ENCODE measurements at regions not wholly inside any gene's neighbourhood (a gene's known extent, or its start where the extent isn't known, plus 50 kb on each side); places are given as distances from the start of the nearest gene placed in this dataset.
"Not testable (repeated sequence)": the region's sequence is repeated elsewhere in the genome, so short reads cannot be mapped to it uniquely, and the experiment has no call there.

- TF ChIP-seq CTCF (IDR thresholded peaks at IDR 0.05; ENCODE audit: extremely low read depth, insufficient read depth, missing control alignments), result no peak
- in situ Hi-C loops (cut with MboI; ENCODE audit: low pct_unique_long_range_greater_than_20kb, low sequenced_read_pairs, unreplicated experiment), result no loop called here
- no peak for DNase-seq (ENCODE audit: low spot score)
These were observed 1392.0 kb upstream of the ATXN8OS start for GRCh38 chr13:68715651-68716050.

DNA sequence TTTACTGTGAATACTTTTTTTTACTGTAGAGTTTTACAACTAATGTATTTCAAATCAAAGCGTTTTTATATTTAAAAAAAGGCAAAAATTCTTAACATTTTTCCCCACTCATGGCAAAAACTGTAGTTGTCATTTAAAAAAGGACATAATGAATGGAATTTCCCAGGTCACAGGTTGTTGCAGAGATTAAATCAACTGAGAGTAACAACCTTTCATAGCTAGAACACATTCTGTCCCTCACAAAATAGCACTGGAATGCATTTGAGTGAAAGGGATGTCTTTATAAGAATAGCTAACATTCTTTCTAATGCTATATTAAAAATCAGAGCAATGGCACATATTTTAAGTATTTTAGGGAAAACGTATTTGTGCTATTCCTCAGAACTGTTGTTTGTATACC, 1393.3 kb upstream of the ATXN8OS start:
- DNase-seq (ENCODE audit: low spot score), result no peak
- in situ Hi-C loops (cut with MboI; ENCODE audit: low pct_unique_long_range_greater_than_20kb, low sequenced_read_pairs, unreplicated experiment), result no loop called here
- TF ChIP-seq CTCF (IDR thresholded peaks at IDR 0.05; ENCODE audit: extremely low read depth, insufficient read depth, missing control alignments), result no peak

- in situ Hi-C loops (cut with MboI; ENCODE audit: low pct_unique_long_range_greater_than_20kb, low sequenced_read_pairs, unreplicated experiment), result no loop called here
- TF ChIP-seq CTCF (IDR thresholded peaks at IDR 0.05; ENCODE audit: extremely low read depth, insufficient read depth, missing control alignments), result no peak
- DNase-seq (ENCODE audit: low spot score), result no peak
These were observed 1394.2 kb upstream of the ATXN8OS start for GRCh38 chr13:68713394-68713793.

DNA sequence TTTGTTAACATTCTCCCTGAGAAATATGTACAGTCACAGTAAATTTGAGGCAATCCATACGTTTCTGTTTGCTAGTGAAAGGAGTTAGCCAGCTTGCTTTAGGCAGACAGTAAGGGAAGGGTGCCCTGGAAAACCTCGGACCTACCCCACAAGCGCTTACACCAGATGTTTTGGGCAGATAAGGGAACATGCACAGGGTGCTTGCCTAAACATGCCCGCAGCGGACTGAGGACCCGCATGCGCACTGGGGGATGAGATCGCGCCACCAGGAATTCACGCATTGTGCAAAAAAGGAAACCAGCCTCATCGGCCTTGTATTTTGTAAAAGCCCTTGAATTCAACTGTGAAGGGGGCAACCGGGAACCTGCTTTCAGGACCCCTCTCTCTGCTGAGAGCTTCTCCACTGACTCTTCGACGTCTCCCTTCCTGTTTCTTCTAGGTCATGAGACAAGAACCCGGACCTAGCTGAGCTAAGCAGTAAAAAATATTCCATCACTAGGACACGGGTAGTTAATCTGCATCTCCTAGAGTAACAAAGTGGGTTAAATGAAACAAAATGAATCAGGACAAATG, 1399.2 kb upstream of the ATXN8OS start:
- no peak for DNase-seq (ENCODE audit: low spot score)
- in situ Hi-C loops (cut with MboI; ENCODE audit: low pct_unique_long_range_greater_than_20kb, low sequenced_read_pairs, unreplicated experiment), result no loop called here
- TF ChIP-seq CTCF (IDR thresholded peaks at IDR 0.05; ENCODE audit: extremely low read depth, insufficient read depth, missing control alignments), result no peak

DNA sequence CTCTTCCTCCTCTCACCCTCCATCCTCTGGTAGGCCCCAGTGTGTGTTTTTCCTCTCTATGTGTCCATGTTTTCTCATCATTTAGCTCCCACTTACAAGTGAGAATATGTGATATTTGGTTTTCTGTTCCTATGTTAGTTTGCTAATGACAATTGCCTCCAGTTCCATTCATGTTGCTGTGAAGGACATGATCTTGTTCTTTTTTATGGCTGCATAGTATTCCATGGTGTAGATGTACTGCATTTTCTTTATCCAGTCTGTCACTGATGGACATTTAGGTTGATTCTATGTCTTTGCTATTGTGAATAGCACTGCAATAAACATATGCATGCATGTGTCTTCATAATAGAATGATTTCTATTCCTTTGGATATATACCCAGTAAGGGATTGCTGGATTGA, 1401.6 kb upstream of the ATXN8OS start:
- DNase-seq (ENCODE audit: low spot score); in situ Hi-C loops (cut with MboI; ENCODE audit: low pct_unique_long_range_greater_than_20kb, low sequenced_read_pairs, unreplicated experiment): not testable (repeated sequence)

DNA sequence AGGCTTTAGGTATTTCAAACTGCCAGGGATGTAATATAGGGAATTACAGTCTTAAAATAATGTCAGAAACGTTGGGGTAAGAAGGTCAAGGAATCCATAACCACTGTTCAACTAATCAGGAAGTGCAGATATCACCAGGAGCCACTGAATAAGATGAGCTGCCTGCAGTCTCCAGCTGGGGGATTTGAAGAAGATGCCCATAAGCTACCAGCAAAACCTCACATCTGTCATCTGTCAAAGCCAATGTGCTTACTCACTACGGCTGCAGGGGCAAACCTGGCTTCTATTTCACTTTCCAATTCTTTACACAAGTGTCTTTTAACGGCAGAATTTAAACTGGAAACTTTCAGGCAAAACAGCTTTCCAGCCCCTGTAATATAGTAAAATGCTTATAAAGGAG, 1410.1 kb upstream of the ATXN8OS start:
- in situ Hi-C loops (cut with MboI; ENCODE audit: low pct_unique_long_range_greater_than_20kb, low sequenced_read_pairs, unreplicated experiment), result no loop called here
- no peak for DNase-seq (ENCODE audit: low spot score)

DNA sequence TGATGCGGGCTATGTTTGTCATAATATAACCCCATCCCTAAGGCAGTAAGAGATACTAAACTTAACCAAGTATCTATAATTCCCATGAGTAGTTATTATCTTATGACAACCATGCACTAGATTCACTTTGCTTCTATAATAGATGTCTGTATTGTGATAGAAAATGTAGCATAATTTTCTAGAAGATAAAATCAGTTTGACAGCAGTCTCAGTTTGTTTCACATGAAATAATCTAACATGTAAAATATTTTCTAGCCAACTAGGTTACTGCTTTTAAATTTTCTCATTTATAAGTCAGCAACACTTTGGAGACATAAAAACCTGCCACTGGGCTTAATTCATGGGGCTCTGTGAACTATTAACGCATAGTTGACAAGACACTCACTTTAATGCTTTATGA, 1410.7 kb upstream of the ATXN8OS start:
- in situ Hi-C loops (cut with MboI; ENCODE audit: low pct_unique_long_range_greater_than_20kb, low sequenced_read_pairs, unreplicated experiment), result no loop called here
- no peak for DNase-seq (ENCODE audit: low spot score)
- TF ChIP-seq CTCF (IDR thresholded peaks at IDR 0.05; ENCODE audit: extremely low read depth, insufficient read depth, missing control alignments), result no peak

More for the DNA sequence above, 1410.1 kb upstream of the ATXN8OS start:
- TF ChIP-seq CTCF (IDR thresholded peaks at IDR 0.05; ENCODE audit: extremely low read depth, insufficient read depth, missing control alignments), result no peak

Measured in GM13977 (cell line).